SK-N-SH (cell line): ENCODE measurements at regions not wholly inside any gene's neighbourhood (a gene's known extent, or its start where the extent isn't known, plus 50 kb on each side); places are given as distances from the start of the nearest gene placed in this dataset.

Source experiments
- EZH2phosphoT487 ChIP-seq: fragments of 200-600 bp; sonication (generic); IDR thresholded peaks from 2 replicates; pipeline ENCODE4 v1.6.1; 2017; ENCODE audit warnings: low read depth, mixed run types, mild to moderate bottlenecking, antibody characterized with exemption, moderate library complexity, borderline replicate concordance
- FOXM1 ChIP-seq: IDR thresholded peaks from 2 replicates; pipeline ENCODE4 v1.4.0; 2012; ENCODE audit warnings: low read depth, mild to moderate bottlenecking
- NFIC ChIP-seq: IDR thresholded peaks from 2 replicates; pipeline ENCODE4 v1.4.0; 2012; ENCODE audit warnings: borderline replicate concordance
- TF ChIP-seq, protein P1 (sequence below): IDR thresholded peaks from 2 replicates; pipeline ENCODE4 v1.4.0; 2012; ENCODE audit warnings: low read depth, borderline replicate concordance
- TF ChIP-seq, protein P2 (sequence below): fragments of 200-600 bp; sonication (generic); IDR thresholded peaks from 2 replicates; pipeline ENCODE4 v1.6.1; 2017; ENCODE audit warnings: antibody characterized with exemption, mild to moderate bottlenecking, moderate library complexity
- TF ChIP-seq, protein P3 (sequence below): IDR thresholded peaks from 2 replicates; pipeline ENCODE4 v1.6.1; 2012; ENCODE audit warnings: mild to moderate bottlenecking, low read depth, low read length, moderate library complexity
- TF ChIP-seq, protein P4 (sequence below): IDR thresholded peaks from 2 replicates; pipeline ENCODE4 v1.4.0; 2012; ENCODE audit warnings: low read depth

DNA sequence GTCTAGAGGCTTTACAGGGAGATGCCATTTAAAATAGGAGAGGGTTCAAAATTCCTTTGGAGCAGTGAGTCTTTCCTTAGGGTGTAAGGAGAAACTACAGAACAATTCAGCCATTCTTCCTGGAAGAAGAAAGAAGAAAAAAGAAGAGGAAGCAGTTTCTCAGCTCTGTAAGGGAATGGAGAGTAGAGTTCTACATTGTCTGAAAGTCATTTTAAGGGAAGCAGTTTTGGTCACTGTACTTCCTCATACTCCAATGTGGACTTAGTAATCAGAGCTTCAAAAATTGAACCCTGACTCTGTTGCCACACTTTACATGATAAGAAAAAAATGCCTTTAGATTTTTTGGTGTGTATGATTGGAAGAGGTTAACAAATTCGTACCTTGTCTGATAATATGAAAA lies 122.4 kb downstream of the LRRC70 start:
- TF ChIP-seq, protein P1, sequence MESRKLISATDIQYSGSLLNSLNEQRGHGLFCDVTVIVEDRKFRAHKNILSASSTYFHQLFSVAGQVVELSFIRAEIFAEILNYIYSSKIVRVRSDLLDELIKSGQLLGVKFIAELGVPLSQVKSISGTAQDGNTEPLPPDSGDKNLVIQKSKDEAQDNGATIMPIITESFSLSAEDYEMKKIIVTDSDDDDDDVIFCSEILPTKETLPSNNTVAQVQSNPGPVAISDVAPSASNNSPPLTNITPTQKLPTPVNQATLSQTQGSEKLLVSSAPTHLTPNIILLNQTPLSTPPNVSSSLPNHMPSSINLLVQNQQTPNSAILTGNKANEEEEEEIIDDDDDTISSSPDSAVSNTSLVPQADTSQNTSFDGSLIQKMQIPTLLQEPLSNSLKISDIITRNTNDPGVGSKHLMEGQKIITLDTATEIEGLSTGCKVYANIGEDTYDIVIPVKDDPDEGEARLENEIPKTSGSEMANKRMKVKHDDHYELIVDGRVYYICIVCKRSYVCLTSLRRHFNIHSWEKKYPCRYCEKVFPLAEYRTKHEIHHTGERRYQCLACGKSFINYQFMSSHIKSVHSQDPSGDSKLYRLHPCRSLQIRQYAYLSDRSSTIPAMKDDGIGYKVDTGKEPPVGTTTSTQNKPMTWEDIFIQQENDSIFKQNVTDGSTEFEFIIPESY, result no peak
- TF ChIP-seq, protein P2, sequence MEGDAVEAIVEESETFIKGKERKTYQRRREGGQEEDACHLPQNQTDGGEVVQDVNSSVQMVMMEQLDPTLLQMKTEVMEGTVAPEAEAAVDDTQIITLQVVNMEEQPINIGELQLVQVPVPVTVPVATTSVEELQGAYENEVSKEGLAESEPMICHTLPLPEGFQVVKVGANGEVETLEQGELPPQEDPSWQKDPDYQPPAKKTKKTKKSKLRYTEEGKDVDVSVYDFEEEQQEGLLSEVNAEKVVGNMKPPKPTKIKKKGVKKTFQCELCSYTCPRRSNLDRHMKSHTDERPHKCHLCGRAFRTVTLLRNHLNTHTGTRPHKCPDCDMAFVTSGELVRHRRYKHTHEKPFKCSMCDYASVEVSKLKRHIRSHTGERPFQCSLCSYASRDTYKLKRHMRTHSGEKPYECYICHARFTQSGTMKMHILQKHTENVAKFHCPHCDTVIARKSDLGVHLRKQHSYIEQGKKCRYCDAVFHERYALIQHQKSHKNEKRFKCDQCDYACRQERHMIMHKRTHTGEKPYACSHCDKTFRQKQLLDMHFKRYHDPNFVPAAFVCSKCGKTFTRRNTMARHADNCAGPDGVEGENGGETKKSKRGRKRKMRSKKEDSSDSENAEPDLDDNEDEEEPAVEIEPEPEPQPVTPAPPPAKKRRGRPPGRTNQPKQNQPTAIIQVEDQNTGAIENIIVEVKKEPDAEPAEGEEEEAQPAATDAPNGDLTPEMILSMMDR, result no peak
- no peak for TF ChIP-seq FOXM1
- TF ChIP-seq, protein P3, sequence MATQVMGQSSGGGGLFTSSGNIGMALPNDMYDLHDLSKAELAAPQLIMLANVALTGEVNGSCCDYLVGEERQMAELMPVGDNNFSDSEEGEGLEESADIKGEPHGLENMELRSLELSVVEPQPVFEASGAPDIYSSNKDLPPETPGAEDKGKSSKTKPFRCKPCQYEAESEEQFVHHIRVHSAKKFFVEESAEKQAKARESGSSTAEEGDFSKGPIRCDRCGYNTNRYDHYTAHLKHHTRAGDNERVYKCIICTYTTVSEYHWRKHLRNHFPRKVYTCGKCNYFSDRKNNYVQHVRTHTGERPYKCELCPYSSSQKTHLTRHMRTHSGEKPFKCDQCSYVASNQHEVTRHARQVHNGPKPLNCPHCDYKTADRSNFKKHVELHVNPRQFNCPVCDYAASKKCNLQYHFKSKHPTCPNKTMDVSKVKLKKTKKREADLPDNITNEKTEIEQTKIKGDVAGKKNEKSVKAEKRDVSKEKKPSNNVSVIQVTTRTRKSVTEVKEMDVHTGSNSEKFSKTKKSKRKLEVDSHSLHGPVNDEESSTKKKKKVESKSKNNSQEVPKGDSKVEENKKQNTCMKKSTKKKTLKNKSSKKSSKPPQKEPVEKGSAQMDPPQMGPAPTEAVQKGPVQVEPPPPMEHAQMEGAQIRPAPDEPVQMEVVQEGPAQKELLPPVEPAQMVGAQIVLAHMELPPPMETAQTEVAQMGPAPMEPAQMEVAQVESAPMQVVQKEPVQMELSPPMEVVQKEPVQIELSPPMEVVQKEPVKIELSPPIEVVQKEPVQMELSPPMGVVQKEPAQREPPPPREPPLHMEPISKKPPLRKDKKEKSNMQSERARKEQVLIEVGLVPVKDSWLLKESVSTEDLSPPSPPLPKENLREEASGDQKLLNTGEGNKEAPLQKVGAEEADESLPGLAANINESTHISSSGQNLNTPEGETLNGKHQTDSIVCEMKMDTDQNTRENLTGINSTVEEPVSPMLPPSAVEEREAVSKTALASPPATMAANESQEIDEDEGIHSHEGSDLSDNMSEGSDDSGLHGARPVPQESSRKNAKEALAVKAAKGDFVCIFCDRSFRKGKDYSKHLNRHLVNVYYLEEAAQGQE, result no peak
- no peak for TF ChIP-seq NFIC
- no peak for TF ChIP-seq EZH2phosphoT487
- TF ChIP-seq, protein P4, sequence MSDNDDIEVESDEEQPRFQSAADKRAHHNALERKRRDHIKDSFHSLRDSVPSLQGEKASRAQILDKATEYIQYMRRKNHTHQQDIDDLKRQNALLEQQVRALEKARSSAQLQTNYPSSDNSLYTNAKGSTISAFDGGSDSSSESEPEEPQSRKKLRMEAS, result no peak
